Activated CD4-positive, alpha-beta T cell treated with anti-CD3 and anti-CD28 coated beads for 48 hours (primary cell): ENCODE measurements at regions not wholly inside any gene's neighbourhood (a gene's known extent, or its start where the extent isn't known, plus 50 kb on each side); places are given as distances from the start of the nearest gene placed in this dataset.
"Not testable (repeated sequence)": the region's sequence is repeated elsewhere in the genome, so short reads cannot be mapped to it uniquely, and the experiment has no call there.

Experiments used
- DNase-seq: peaks from one replicate; pipeline ENCODE4 v3.0.0-alpha.2; 2020

DNA sequence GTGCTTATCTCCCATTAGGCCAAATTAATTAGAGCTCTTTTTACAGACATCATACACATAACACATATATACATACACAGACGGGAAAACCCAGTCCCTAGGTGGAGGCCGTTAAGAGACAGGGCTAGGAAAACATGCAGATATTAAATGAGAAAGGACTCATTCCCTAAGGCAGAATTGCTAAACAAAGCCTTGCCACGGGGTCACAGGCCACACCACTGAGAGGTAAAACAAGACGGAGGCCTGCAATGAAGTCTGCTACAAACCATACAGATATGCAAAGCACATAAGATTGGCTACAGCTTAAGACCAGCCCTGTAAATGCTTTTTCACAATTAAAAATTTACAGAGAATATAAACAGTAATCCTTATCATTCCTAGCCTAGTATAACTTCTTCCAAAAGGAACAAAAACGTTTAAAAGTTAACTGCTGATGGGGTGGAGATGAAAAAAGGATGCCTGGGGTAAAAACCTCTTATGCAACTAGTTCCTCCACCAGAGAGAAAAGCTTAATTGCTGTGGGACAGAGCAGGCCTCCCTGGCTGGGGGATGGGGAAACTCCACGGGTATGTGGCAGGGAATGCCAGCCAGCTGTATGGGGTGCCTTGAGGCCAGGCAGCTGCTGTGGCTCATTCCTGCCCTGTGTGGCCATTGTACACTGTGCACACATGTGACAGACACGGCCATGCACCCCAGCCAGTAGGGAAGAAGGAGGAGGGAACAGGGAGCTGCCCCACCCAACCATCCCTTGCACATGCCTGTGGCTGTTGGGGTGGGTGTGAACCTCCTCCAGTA, 481.4 kb upstream of the LMCD1 start:
- DNase-seq: no peak

DNA sequence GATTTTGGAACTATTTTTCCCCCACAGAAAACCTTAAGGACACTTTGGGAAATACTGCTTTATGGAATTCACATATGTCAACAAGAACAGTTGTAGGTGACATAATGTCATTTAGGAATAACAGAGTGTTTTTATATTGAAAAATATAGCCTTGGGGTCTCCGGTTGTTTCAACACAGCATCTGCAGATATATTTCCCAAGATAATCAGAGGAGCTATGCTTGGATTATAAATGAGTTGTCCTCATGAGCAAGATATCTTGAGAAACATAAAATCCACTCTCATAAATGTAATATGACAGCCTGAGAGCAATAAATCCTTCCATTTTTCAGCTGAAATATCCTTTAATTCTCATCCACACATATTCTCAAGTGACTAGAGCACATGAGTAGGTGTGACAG, 473.7 kb upstream of the LMCD1 start:
- no peak for DNase-seq

DNA sequence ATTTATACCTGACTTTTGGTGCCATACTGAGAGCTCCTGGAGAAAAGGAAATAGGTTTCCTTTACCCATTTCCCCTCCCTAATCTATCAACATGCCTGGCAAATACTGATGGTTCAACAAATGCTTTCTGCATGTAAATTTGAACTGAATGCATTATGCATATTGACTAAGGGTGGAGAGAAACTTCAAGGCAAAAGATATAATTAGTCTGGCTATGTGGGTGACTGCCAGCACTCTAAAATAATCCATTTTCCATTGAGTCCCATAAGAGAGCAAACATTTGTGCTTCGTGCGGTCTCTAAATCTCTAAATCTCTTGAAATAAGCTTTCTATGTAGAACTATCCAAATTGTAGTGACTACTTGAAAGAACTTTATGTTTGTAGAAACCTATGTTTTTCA, 451.3 kb upstream of the LMCD1 start:
- DNase-seq: no peak

DNA sequence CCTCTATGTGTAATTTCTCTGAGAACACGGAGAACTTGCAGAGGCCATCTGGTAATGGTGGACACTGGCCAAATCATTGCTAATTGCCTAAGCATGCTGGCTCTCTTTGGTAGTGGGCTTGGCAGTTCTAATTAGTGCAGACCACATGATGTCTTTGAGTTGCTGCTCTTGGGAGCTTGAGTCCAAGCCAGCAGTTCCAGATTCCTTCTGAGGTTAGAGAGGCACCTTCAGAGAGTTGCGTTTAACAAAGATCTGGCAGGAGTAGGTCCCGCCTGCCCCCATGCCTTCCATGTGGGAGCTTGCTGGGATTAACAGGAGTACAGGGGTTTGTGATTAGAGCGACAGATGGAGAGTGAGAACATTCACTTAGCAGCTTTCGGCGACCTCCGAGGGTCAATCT, 449.0 kb upstream of the LMCD1 start:
- DNase-seq: no peak

DNA sequence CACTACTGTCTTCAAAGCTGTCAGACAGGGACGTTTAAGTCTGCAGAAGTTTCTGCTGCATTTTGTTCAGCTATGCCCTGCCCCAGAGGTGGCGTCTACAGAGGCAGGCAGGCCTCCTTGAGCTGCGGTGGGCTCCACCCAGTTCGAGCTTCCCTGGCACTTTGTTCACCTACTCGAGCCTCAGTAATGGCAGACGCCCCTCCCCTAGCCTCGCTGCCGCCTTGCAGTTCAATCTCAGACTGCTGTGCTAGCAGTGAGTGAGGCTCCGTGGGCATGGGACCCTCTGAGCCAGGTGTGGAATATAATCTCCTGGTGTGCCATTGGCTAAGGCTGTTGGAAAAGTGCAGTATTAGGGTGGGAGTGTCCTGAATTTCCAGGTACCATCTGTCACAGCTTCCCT, 433.5 kb upstream of the LMCD1 start:
- DNase-seq: not testable (repeated sequence)

DNA sequence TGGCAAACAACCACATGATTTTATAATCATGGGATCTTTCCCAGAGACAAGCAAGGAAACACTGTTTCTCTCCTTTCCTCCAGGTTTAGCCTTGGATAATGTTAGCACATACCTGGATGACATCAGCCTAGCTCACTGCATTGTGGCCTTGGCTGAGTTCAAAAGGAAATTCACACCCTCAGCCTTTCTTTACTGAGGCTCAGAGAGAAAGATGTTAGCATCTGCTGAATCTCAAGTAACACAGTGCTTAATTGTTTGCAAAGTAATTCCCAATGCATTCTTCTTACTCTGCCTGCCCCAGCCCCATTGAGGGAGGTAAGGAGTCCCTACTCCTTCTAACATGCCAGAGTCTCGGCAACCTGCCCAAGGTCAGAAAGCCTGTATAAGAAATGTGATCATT, 432.2 kb upstream of the LMCD1 start:
- DNase-seq: no peak

- no peak for DNase-seq
Measured at GRCh38 chr3:8070011-8070410, 431.6 kb upstream of the LMCD1 start.

GRCh38 chr3:8074740-8075139, 426.9 kb upstream of the LMCD1 start:
- DNase-seq: not testable (repeated sequence)

DNA sequence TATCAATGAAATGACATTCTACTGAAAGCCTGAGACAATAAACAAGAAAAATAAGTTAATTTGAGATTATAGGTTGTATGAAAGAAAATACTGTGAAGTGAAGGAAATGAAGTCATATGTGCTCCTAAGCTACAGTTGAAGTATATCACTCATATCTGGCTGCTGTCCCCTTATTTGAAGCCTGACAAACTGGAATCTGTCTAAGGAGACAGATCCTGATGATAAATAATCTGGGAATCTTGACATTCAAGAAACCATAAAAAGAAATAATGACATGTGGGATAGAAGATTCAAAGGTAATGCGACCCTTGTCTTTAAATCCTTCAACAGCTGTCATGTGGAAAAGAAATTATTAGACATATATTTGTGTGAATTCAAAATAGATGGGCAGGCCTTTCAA, 424.5 kb upstream of the LMCD1 start:
- no peak for DNase-seq

DNA sequence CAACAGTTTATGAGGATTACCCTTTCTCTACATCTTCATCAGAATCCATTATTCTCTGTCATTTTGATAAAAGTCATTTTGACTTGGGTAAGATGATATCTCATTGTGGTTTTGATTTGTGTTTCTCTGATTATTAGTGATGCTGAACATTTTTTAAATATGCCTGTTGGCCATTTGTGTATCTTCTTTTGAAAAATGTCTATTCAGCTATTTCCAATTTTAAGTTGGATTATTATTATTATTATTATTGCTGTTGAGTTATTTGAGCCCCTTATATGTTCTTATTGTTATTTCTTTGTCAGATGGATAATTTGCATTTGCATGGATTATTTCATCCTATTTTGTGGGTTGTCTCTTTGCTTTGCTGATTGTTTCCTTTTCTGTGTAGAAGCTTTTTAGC, 421.2 kb upstream of the LMCD1 start:
- DNase-seq: no peak

DNA sequence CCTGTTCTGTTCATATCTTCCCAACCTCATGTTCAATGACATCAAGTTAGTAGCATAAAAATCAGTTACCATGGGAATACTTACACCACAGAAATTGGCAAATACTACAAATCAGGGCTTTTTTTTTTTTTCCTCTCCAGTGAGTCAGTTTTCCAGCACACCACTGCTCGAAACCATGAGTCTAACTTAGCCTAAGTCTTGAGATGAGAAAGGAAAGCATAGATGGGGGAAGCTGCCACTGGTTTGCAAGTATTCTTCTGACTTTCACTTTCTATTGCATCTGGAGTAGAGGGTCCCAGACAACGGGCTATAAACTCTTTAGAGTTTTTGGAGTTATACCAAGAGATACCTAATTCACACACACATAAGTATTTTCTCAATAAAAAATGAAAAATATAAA, 416.1 kb upstream of the LMCD1 start:
- DNase-seq: no peak

DNA sequence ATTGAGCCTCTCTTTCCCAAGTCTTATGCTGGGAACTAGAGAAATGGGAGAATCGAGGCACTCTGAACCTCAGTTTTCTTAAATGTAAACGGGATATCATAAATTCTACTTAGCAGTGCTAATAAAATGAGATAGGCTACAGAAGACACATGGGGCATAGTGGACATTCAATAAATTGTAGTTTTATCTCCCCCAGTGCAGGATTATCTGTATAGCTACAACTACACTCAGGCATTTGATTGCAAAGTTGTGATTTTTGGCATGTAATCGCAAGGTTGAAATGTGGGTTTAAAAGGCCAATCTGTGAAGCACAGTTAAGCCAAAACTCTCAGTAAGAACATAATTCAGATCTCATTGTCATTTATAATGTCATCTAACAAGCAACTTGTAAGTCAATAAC, 413.7 kb upstream of the LMCD1 start:
- DNase-seq: no peak

- DNase-seq: no peak
Measured at GRCh38 chr3:8094415-8094814, 407.2 kb upstream of the LMCD1 start.

- no peak for DNase-seq
Measured at GRCh38 chr3:8095724-8096123, 405.9 kb upstream of the LMCD1 start.

GRCh38 chr3:8097690-8098089, 403.9 kb upstream of the LMCD1 start:
- no peak for DNase-seq

- DNase-seq: no peak
Measured at GRCh38 chr3:8103954-8104353, 397.7 kb upstream of the LMCD1 start.

- no peak for DNase-seq
Measured at GRCh38 chr3:8106921-8107320, 394.7 kb upstream of the LMCD1 start.

GRCh38 chr3:8110966-8111798, 390.4 kb upstream of the LMCD1 start:
- peak; percentile 73 for DNase-seq

DNA sequence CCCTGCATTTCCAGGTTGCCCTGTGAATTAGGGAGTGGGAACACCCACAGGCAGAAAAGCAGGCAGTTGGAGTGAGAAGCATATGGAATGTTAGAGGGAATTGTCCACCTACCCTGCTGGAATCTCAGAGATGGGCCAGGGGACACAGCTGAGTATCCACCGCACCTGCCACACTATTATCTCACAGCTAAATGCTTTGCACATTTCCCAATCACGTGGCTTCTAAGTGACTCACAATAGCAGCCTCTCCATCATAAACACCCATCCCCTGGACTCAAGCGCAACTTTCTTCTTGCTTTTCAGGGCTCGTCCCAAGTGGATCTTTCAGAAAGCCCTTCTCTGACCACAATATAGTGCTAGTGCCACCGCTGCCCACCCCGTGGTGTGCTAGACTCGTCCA, 389.0 kb upstream of the LMCD1 start:
- no peak for DNase-seq

DNA sequence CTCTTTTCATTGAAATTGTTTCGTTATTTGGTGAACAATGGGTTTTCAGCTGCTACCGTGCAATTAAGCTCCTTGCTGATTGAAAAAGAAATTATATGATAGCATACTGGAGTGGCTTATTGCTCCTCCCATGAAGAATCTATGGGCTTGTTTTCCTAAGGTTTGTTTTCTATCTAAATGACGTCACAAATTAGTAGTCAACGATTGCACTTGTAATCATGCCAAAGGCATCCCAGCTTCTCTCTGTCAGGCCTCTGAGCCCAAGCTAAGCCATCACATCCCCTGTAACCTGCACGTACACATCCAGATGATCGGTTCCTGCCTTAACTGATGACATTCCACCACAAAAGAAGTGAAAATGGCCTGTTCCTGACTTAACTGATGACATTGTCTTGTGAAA, 388.0 kb upstream of the LMCD1 start:
- DNase-seq: no peak

DNA sequence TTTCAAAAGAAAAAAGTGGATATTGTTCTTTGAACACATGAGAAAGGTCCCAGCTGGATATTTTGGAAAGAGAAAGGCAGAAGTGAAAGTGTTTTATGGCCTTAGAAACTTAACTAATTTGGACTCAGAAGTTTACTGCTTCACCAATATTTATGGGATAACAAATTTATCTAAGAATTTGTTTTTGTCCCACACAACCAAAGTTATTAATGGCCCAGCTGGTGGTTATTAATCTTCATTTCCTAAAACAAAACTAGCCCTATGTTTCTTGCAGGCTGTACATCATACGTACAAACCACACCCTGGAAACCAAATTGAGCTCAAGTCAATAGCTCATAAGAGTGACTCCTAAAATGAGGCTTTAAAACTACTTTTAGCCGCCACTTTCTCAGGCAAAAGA, 372.9 kb upstream of the LMCD1 start:
- DNase-seq: no peak

DNA sequence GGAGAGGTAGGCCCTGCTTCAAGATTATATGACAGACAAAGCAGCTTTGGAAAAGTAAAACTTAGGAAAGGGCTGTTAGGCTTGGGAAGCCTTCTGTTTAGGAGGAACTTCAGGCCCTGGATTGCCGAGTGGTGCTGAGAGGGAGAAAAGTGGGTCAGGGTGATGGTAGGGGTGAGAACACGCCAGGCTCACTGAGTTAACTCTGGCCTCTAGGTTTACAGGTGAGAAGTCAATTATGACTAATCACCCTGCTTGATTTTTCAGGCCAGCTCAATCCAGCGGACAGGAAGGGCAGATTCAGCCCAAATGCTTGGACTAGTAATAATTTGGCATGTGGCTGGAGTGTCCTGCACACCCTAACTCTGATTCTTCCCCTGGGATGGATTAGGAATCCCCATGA, 365.1 kb upstream of the LMCD1 start:
- DNase-seq: no peak

GRCh38 chr3:8143186-8143585, 358.4 kb upstream of the LMCD1 start:
- DNase-seq: no peak

GRCh38 chr3:8145661-8146060, 356.0 kb upstream of the LMCD1 start:
- DNase-seq: no peak

- no peak for DNase-seq
Measured at GRCh38 chr3:8147711-8148110, 353.9 kb upstream of the LMCD1 start.
